D721Med (cell line): ENCODE measurements at regions not wholly inside any gene's neighbourhood (a gene's known extent, or its start where the extent isn't known, plus 50 kb on each side); places are given as distances from the start of the nearest gene placed in this dataset.
"Not testable (repeated sequence)": the region's sequence is repeated elsewhere in the genome, so short reads cannot be mapped to it uniquely, and the experiment has no call there.

ENCODE experiments used
- DNase-seq: peaks from one replicate; pipeline ENCODE4 v3.0.0; 2011; ENCODE audit warnings: low spot score; ENCODE audit not compliant: insufficient read length
- FAIRE-seq: peaks from 2 replicates; lab custom pipeline; 2011; peaks lifted over from hg19 to GRCh38; lab: Jason Lieb, UNC
- TF ChIP-seq, protein P1 (sequence below): IDR thresholded peaks from 2 replicates; pipeline ENCODE4 v1.5.1; 2012; ENCODE audit warnings: mild to moderate bottlenecking, control low read depth; ENCODE audit not compliant: insufficient read depth; ENCODE audit errors: missing control alignments

GRCh38 chr6:160804639-160805038 is 102.6 kb downstream of the PLG start:
- FAIRE-seq, result no peak
- no peak for DNase-seq
- TF ChIP-seq, protein P1, sequence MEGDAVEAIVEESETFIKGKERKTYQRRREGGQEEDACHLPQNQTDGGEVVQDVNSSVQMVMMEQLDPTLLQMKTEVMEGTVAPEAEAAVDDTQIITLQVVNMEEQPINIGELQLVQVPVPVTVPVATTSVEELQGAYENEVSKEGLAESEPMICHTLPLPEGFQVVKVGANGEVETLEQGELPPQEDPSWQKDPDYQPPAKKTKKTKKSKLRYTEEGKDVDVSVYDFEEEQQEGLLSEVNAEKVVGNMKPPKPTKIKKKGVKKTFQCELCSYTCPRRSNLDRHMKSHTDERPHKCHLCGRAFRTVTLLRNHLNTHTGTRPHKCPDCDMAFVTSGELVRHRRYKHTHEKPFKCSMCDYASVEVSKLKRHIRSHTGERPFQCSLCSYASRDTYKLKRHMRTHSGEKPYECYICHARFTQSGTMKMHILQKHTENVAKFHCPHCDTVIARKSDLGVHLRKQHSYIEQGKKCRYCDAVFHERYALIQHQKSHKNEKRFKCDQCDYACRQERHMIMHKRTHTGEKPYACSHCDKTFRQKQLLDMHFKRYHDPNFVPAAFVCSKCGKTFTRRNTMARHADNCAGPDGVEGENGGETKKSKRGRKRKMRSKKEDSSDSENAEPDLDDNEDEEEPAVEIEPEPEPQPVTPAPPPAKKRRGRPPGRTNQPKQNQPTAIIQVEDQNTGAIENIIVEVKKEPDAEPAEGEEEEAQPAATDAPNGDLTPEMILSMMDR, result no peak

- FAIRE-seq (no peak), DNase-seq (no peak)
- TF ChIP-seq, protein P1, result no peak
These were observed 106.2 kb downstream of the PLG start for GRCh38 chr6:160808263-160808662.

DNA sequence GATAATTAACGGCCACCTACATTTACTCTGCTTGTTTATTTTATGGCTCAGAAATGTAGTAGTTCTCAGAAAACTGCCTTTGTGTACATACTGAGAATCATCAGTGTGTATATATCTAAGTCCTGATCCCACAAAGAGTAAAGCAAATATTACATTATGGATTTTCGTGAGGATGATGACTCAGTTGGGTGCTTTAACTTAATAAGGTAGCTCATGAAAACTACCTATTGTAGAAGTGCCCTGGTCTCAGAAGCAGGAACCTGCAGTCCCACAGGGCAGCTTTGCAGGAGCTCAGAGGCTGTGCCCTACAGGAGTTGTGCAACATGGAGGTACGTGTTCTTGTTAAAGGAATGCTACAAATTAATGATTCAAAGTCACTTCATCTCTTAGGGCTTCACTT is 108.2 kb downstream of the PLG start:
- TF ChIP-seq, protein P1, result no peak
- FAIRE-seq, result no peak
- no peak for DNase-seq

- TF ChIP-seq, protein P1, result no peak
- no peak for DNase-seq
- FAIRE-seq, result no peak
These were observed 110.1 kb downstream of the PLG start for GRCh38 chr6:160812097-160812496.

- DNase-seq, result no peak
- TF ChIP-seq, protein P1, result no peak
These were observed 116.9 kb downstream of the PLG start for GRCh38 chr6:160818934-160819333.

GRCh38 chr6:160820661-160821060 is 118.6 kb downstream of the PLG start:
- not testable (repeated sequence) for DNase-seq, FAIRE-seq

More at GRCh38 chr6:160818934-160819333, 116.9 kb downstream of the PLG start:
- FAIRE-seq, result no peak

GRCh38 chr6:160831739-160832138 is 129.7 kb downstream of the PLG start:
- TF ChIP-seq, protein P1, result no peak
- no peak for FAIRE-seq
- no peak for DNase-seq

- no peak for FAIRE-seq
- DNase-seq, result no peak
- TF ChIP-seq, protein P1, result no peak
These were observed 130.4 kb downstream of the PLG start for GRCh38 chr6:160832422-160832821.
